Naive thymus-derived CD4-positive, alpha-beta T cell (primary cell): ENCODE measurements at regions not wholly inside any gene's neighbourhood (a gene's known extent, or its start where the extent isn't known, plus 50 kb on each side); places are given as distances from the start of the nearest gene placed in this dataset.
A peak's percentile ranks its signal among the peaks of the same experiment; 100 is the strongest.

ENCODE experiments used
- ATAC-seq: fragments of 150-1000 bp; cut with Tn5 transposase; 2 replicates; pipeline ENCODE4 v1.10.0; 2021; ENCODE audit warnings: mild to moderate bottlenecking, moderate library complexity
- CTCF ChIA-PET: fragments of 350-600 bp; sonication (Branson Sonifier 250); formaldehyde crosslinking; loops from one replicate; lab custom pipeline; 2021; ENCODE audit warnings: antibody characterized with exemption; lab: Charles Lee
- POLR2A ChIA-PET: fragments of 350-600 bp; sonication (Branson Sonifier 250); formaldehyde crosslinking; loops from one replicate; lab custom pipeline; 2021; ENCODE audit warnings: antibody characterized with exemption, inconsistent platforms; lab: Charles Lee
- DNase-seq, 9 donors: peaks; one replicate each; pipeline versions ENCODE4 v3.0.0 to v3.0.0-alpha.2; 2020 to 2022; ENCODE audit warnings: mixed read lengths in 1 of 9
- H3K27ac ChIP-seq: one replicate; pipeline ENCODE4 v1.7.0; 2013; ENCODE audit warnings: mild to moderate bottlenecking, low read depth, low read length, moderate library complexity
- H3K27me3 ChIP-seq, 2 donors: one replicate each; pipeline ENCODE4 v1.7.0; 2013; ENCODE audit warnings: low read length in 2 of 2, mild to moderate bottlenecking in 2 of 2, moderate library complexity in 2 of 2; ENCODE audit not compliant: control insufficient read depth in 2 of 2, insufficient read depth in 2 of 2
- H3K36me3 ChIP-seq, 3 experiments: 1 replicate in 2 of 3; 2 replicates in 1 of 3; pipeline ENCODE4 v1.7.0; 2013; ENCODE audit warnings: low read length in 3 of 3, mild to moderate bottlenecking in 3 of 3, moderate library complexity in 1 of 3; ENCODE audit not compliant: insufficient read depth in 3 of 3, control insufficient read depth in 2 of 3
- H3K4me1 ChIP-seq, 2 donors: one replicate each; pipeline ENCODE4 v1.7.0; 2013; ENCODE audit warnings: low read length in 2 of 2, mild to moderate bottlenecking in 2 of 2, moderate library complexity in 1 of 2; ENCODE audit not compliant: control insufficient read depth in 2 of 2, insufficient read depth in 2 of 2
- H3K4me3 ChIP-seq: 2 replicates; pipeline ENCODE4 v1.7.0; 2013; ENCODE audit warnings: mild to moderate bottlenecking, low read length
- H3K9me3 ChIP-seq, 3 experiments: 1 replicate in 2 of 3; 2 replicates in 1 of 3; pipeline ENCODE4 v1.7.0; 2013; ENCODE audit warnings: low read length in 3 of 3; ENCODE audit not compliant: control insufficient read depth in 2 of 3
- H3K27ac Mint-ChIP-seq, 9 donors: one replicate each; pipeline ENCODE4 v1.8.0; 2020 to 2022; ENCODE audit warnings: mixed read lengths in 9 of 9, mild to moderate bottlenecking in 8 of 9, moderate library complexity in 5 of 9, inconsistent platforms in 2 of 9
- H3K27me3 Mint-ChIP-seq, 5 donors: one replicate each; pipeline ENCODE4 v1.8.0; 2021 to 2022; ENCODE audit warnings: mixed read lengths in 5 of 5, mild to moderate bottlenecking in 1 of 5
- H3K36me3 Mint-ChIP-seq, 5 donors: one replicate each; pipeline ENCODE4 v1.8.0; 2020 to 2022; ENCODE audit warnings: mixed read lengths in 5 of 5, mild to moderate bottlenecking in 3 of 5, inconsistent platforms in 1 of 5
- H3K4me1 Mint-ChIP-seq, 7 donors: one replicate each; pipeline ENCODE4 v1.8.0; 2020 to 2022; ENCODE audit warnings: mixed read lengths in 7 of 7, mild to moderate bottlenecking in 3 of 7, inconsistent platforms in 1 of 7
- H3K4me3 Mint-ChIP-seq, 10 donors: one replicate each; pipeline ENCODE4 v1.8.0; 2020 to 2022; ENCODE audit warnings: mild to moderate bottlenecking in 10 of 10, mixed read lengths in 10 of 10, moderate library complexity in 6 of 10, inconsistent platforms in 2 of 10
- H3K9me3 Mint-ChIP-seq, 11 donors: one replicate each; pipeline ENCODE4 v1.8.0; 2020 to 2022; ENCODE audit warnings: mixed read lengths in 11 of 11, mild to moderate bottlenecking in 4 of 11, inconsistent platforms in 1 of 11, moderate library complexity in 1 of 11
- intact Hi-C, 2 donors: fragments of 100-400 bp; cut with micrococcal nuclease; formaldehyde crosslinking; loops; one replicate each; pipeline ENCODE4 v1.15.1; 2023

GRCh38 chr14:65261425-65261920 is 151.1 kb upstream of the FUT8 start:
- H3K4me3 ChIP-seq, result no peak overlapping the region
- peaks cover 0 to 7% (median 0%) of the 10 kb centered on the region in 7 donors for H3K4me1 Mint-ChIP-seq
- intact Hi-C loops, result no loop called here
- no peak overlapping the region for H3K4me3 Mint-ChIP-seq
- no peaks in the 10 kb centered on the region for H3K27me3 Mint-ChIP-seq
- H3K36me3 ChIP-seq, result no peaks in the 10 kb centered on the region
- DNase-seq (no peak), ATAC-seq (no peak)
- no peak overlapping the region for H3K27ac Mint-ChIP-seq
- peaks cover 4 to 29% (median 10%) of the 10 kb centered on the region in 11 donors for H3K9me3 Mint-ChIP-seq
- ChIA-PET CTCF (no interaction called here), POLR2A (no interaction called here)
- no peaks in the 10 kb centered on the region for H3K27me3 ChIP-seq
- no peak overlapping the region for H3K27ac ChIP-seq
- peaks cover 0 to 15% (median 8%) of the 10 kb centered on the region in 5 donors for H3K36me3 Mint-ChIP-seq
- H3K9me3 ChIP-seq, result no peaks in the 10 kb centered on the region
- no peaks in the 10 kb centered on the region for H3K4me1 ChIP-seq

DNA sequence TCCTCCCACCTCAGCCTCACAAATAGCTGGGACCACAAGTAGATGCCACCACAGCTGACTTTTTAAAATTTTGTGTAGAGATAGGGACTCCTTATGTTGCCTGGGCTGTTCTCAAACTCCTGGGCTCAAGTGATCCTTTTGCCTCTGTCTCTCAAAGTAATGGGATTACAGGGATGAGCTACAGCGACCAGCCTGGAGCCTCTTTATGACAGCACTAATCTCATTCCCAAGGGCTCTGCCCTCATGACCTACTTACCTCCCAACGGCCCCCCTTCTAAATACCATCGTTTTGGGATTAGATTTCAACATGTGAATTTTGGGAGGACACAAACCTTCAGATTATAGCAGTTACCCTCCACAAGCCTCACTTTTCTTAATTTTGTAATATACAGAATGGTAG is 150.6 kb upstream of the FUT8 start:
- intact Hi-C loops, result no loop called here
- H3K27ac Mint-ChIP-seq, result no peak overlapping the region
- peaks cover 0 to 7% (median 0%) of the 10 kb centered on the region in 7 donors for H3K4me1 Mint-ChIP-seq
- H3K9me3 Mint-ChIP-seq, result peaks cover 4 to 29% (median 10%) of the 10 kb centered on the region in 11 donors
- POLR2A ChIA-PET, result no interaction called here
- Histone ChIP-seq H3K27ac (no peak overlapping the region), H3K4me1 (no peaks in the 10 kb centered on the region), H3K4me3 (no peak overlapping the region), H3K36me3 (no peaks in the 10 kb centered on the region), H3K9me3 (no peaks in the 10 kb centered on the region), H3K27me3 (no peaks in the 10 kb centered on the region)
- CTCF ChIA-PET, result no interaction called here
- H3K4me3 Mint-ChIP-seq, result no peak overlapping the region
- H3K27me3 Mint-ChIP-seq, result no peaks in the 10 kb centered on the region
- ATAC-seq (no peak), DNase-seq (no peak)
- H3K36me3 Mint-ChIP-seq, result peaks cover 0 to 15% (median 8%) of the 10 kb centered on the region in 5 donors

- H3K4me3 Mint-ChIP-seq, result no peak overlapping the region
- H3K4me1 Mint-ChIP-seq, result peaks cover 1 to 9% (median 4%) of the 10 kb centered on the region in 7 donors
- Histone ChIP-seq H3K4me1 (no peaks in the 10 kb centered on the region), H3K9me3 (no peaks in the 10 kb centered on the region), H3K27ac (no peak overlapping the region), H3K27me3 (no peaks in the 10 kb centered on the region), H3K4me3 (no peak overlapping the region), H3K36me3 (no peaks in the 10 kb centered on the region)
- no peaks in the 10 kb centered on the region for H3K27me3 Mint-ChIP-seq
- peaks cover 4 to 29% (median 10%) of the 10 kb centered on the region in 11 donors for H3K9me3 Mint-ChIP-seq
- no peak overlapping the region for H3K27ac Mint-ChIP-seq
- DNase-seq (no peak), ATAC-seq (no peak)
- peaks cover 0 to 15% (median 8%) of the 10 kb centered on the region in 5 donors for H3K36me3 Mint-ChIP-seq
- intact Hi-C loops, result no loop called here
- CTCF ChIA-PET, result no interaction called here
- POLR2A ChIA-PET, result interaction anchor here (0.8 kb wide), 1 partner anchor 73 kb away, joined by 3 read pairs; no protein-coding TSS in a partner anchor
Measured at GRCh38 chr14:65263177-65263788, 149.2 kb upstream of the FUT8 start.

DNA sequence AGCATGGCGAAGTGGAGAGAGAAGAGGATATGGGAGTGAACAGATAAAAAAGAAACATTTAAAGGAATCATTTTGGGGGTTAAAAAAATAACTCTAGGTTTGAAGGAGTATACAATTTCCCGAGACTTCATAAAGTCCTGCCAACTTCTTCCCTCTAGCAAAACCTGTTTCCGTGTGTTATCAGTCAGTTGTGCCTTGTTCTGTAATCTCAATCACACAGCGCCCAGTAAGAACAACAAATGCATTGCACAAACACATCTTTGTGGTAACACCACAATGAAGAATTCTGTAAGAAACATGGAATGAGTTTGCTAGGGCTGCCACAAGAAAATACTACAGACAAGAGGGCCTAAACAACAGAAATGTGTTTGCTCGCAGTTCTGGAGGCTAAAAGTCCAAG is 144.7 kb upstream of the FUT8 start:
- Mint-ChIP-seq H3K27ac (peak overlapping the region in 1 of 9 donors; percentile 43), H3K27me3 (no peaks in the 10 kb centered on the region), H3K4me3 (no peak overlapping the region), H3K9me3 (peaks cover 0 to 1% (median 0%) of the 10 kb centered on the region in 11 donors), H3K36me3 (no peaks in the 10 kb centered on the region), H3K4me1 (peaks cover 6 to 20% (median 10%) of the 10 kb centered on the region in 7 donors)
- ChIA-PET CTCF (no interaction called here), POLR2A (no interaction called here)
- Histone ChIP-seq H3K36me3 (no peaks in the 10 kb centered on the region), H3K27ac (no peak overlapping the region), H3K4me1 (no peaks in the 10 kb centered on the region), H3K4me3 (no peak overlapping the region), H3K9me3 (no peaks in the 10 kb centered on the region), H3K27me3 (no peaks in the 10 kb centered on the region)
- DNase-seq (no peak), ATAC-seq (no peak)
- intact Hi-C loops, result no loop called here

DNA sequence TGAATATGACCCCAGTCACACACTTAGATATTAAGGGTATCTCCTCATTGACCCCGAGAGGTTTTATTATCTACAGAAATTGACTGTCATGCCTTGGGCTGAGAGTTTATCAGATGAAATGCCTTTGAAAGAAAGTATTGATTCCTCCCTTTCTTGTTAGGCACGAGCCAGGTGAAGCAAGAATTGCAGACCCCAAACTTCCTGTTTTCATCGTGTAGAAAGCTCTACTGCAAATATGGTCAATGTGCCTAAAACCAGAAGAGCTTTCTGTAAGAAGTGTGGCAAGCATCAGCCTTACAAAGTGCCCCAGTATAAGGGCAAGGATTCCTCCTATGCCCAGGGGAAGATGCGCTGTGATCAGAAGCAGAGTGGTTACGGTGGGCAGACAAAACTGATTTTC is 143.9 kb upstream of the FUT8 start:
- Histone ChIP-seq H3K27me3 (no peaks in the 10 kb centered on the region), H3K27ac (no peak overlapping the region), H3K36me3 (no peaks in the 10 kb centered on the region), H3K9me3 (no peaks in the 10 kb centered on the region), H3K4me1 (no peaks in the 10 kb centered on the region), H3K4me3 (no peak overlapping the region)
- Mint-ChIP-seq H3K4me1 (peaks cover 6 to 20% (median 10%) of the 10 kb centered on the region in 7 donors), H3K36me3 (no peaks in the 10 kb centered on the region), H3K4me3 (no peak overlapping the region), H3K9me3 (peaks cover 0 to 1% (median 0%) of the 10 kb centered on the region in 11 donors), H3K27me3 (no peaks in the 10 kb centered on the region), H3K27ac (peak overlapping the region in 3 of 9 donors; percentile 23 to 43 (median 34))
- intact Hi-C loops, result no loop called here
- ChIA-PET POLR2A (interaction anchor here (1.3 kb wide), 1 partner anchor 9 kb away, joined by 4 read pairs; no protein-coding TSS in a partner anchor), CTCF (no interaction called here)
- no peak for DNase-seq
- no peak for ATAC-seq

DNA sequence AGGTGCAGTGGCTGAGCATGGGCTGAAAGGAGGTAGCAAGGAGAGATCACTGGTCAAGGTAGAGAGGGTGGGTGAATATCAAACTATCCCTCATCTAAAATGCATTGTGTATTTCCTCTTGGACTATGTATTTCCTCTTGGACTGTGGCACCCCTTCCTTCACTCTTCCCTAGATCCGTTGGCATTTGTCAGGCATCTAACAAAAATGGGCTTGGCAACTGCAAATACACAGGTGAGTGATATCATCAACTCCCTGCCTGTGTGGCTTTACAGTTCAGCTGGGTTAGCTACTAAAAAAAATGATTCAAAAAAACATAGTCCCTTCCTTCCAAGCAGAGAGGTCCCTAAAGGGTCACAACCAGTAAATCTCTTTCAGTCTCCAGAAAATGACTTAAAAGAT is 142.8 kb upstream of the FUT8 start:
- Mint-ChIP-seq H3K4me3 (no peak overlapping the region), H3K27me3 (no peaks in the 10 kb centered on the region), H3K27ac (peak overlapping the region in 1 of 9 donors; percentile 4), H3K4me1 (peaks cover 6 to 20% (median 10%) of the 10 kb centered on the region in 7 donors), H3K9me3 (peaks cover 0 to 1% (median 0%) of the 10 kb centered on the region in 11 donors), H3K36me3 (peaks cover 0 to 2% (median 0%) of the 10 kb centered on the region in 5 donors)
- intact Hi-C loops, result no loop called here
- CTCF ChIA-PET, result interaction anchor here (0.7 kb wide), 1 partner anchor 544 kb away, joined by 3 read pairs; no protein-coding TSS in a partner anchor
- H3K27ac ChIP-seq, result no peak overlapping the region
- no peaks in the 10 kb centered on the region for H3K27me3 ChIP-seq
- H3K4me3 ChIP-seq, result no peak overlapping the region
- DNase-seq, result no peak
- H3K9me3 ChIP-seq, result no peaks in the 10 kb centered on the region
- H3K36me3 ChIP-seq, result no peaks in the 10 kb centered on the region
- POLR2A ChIA-PET, result interaction anchor here (0.9 to 1.3 kb wide), 2 partner anchors 10 to 16 kb away, joined by 3 to 4 read pairs; no protein-coding TSS in a partner anchor
- no peak for ATAC-seq
- H3K4me1 ChIP-seq, result no peaks in the 10 kb centered on the region
